HG03139 (cell line): ENCODE measurements at regions not wholly inside any gene's neighbourhood (a gene's known extent, or its start where the extent isn't known, plus 50 kb on each side); places are given as distances from the start of the nearest gene placed in this dataset.
"Not testable (repeated sequence)": the region's sequence is repeated elsewhere in the genome, so short reads cannot be mapped to it uniquely, and the experiment has no call there.

ENCODE experiments used
- ATAC-seq: cut with Tn5 transposase; IDR thresholded peaks from one replicate; pipeline ENCODE4 v1.9.1; 2021; ENCODE audit not compliant: unreplicated experiment

GRCh38 chr3:912717-913116 lies 180.1 kb upstream of the CNTN6 start:
- not testable (repeated sequence) for ATAC-seq

- no peak for ATAC-seq
These were observed 169.5 kb upstream of the CNTN6 start for GRCh38 chr3:923161-923910.

- no peak for ATAC-seq
These were observed 162.0 kb upstream of the CNTN6 start for GRCh38 chr3:930866-931265.

GRCh38 chr3:933326-933725 lies 159.5 kb upstream of the CNTN6 start:
- ATAC-seq = no peak

GRCh38 chr3:944786-945185 lies 148.0 kb upstream of the CNTN6 start:
- ATAC-seq = no peak

GRCh38 chr3:945738-946137 lies 147.1 kb upstream of the CNTN6 start:
- ATAC-seq = no peak

- ATAC-seq = no peak
These were observed 139.9 kb upstream of the CNTN6 start for GRCh38 chr3:952906-953305.

- no peak for ATAC-seq
These were observed 129.6 kb upstream of the CNTN6 start for GRCh38 chr3:963255-963654.

- no peak for ATAC-seq
These were observed 129.1 kb upstream of the CNTN6 start for GRCh38 chr3:963755-964154.

GRCh38 chr3:965826-966225 lies 127.0 kb upstream of the CNTN6 start:
- no peak for ATAC-seq

- ATAC-seq = no peak
These were observed 126.5 kb upstream of the CNTN6 start for GRCh38 chr3:966341-966740.

GRCh38 chr3:973340-973739 lies 119.5 kb upstream of the CNTN6 start:
- ATAC-seq = no peak

GRCh38 chr3:976006-976405 lies 116.8 kb upstream of the CNTN6 start:
- no peak for ATAC-seq

GRCh38 chr3:981156-981555 lies 111.7 kb upstream of the CNTN6 start:
- ATAC-seq = no peak

GRCh38 chr3:988785-989184 lies 104.0 kb upstream of the CNTN6 start:
- ATAC-seq = no peak

GRCh38 chr3:992871-993270 lies 100.0 kb upstream of the CNTN6 start:
- no peak for ATAC-seq

GRCh38 chr3:1002010-1002409 lies 90.8 kb upstream of the CNTN6 start:
- no peak for ATAC-seq

- ATAC-seq = no peak
These were observed 85.0 kb upstream of the CNTN6 start for GRCh38 chr3:1007866-1008265.

GRCh38 chr3:1010228-1010627 lies 82.6 kb upstream of the CNTN6 start:
- no peak for ATAC-seq

- no peak for ATAC-seq
These were observed 77.0 kb upstream of the CNTN6 start for GRCh38 chr3:1015826-1016225.

- no peak for ATAC-seq
These were observed 75.0 kb upstream of the CNTN6 start for GRCh38 chr3:1017870-1018269.

GRCh38 chr3:1019157-1019556 lies 73.7 kb upstream of the CNTN6 start:
- no peak for ATAC-seq

- ATAC-seq = no peak
These were observed 66.4 kb upstream of the CNTN6 start for GRCh38 chr3:1026395-1026794.
